HEK293 (cell line): ENCODE measurements at regions not wholly inside any gene's neighbourhood (a gene's known extent, or its start where the extent isn't known, plus 50 kb on each side); places are given as distances from the start of the nearest gene placed in this dataset.

Source experiments
- CTCF ChIA-PET: fragments of 350-600 bp; formaldehyde crosslinking; extraction: SDS; loops from one replicate; lab custom pipeline; 2021; ENCODE audit warnings: antibody characterized with exemption; lab: Yijun Ruan, JAX
- POLR2A ChIA-PET: fragments of 300-600 bp; formaldehyde crosslinking; extraction: SDS; loops from one replicate; lab custom pipeline; 2020; ENCODE audit warnings: antibody characterized with exemption, inconsistent platforms; lab: Yijun Ruan, JAX
- H3K27ac ChIP-seq: fragments of 200-500 bp; sonication (Bioruptor generic); 2 replicates; pipeline ENCODE4 v1.5.1; 2014; ENCODE audit warnings: low read depth, low read length, control low read depth, inconsistent platforms; ENCODE audit errors: extremely low read depth
- H3K36me3 ChIP-seq, 2 experiments: fragments of 200-500 bp in 1 of 2; sonication (Bioruptor generic) in 1 of 2; 1 replicate in 1 of 2; 2 replicates in 1 of 2; pipeline ENCODE4 v1.5.1; 2014 to 2017; ENCODE audit warnings: inconsistent platforms in 2 of 2, low read length in 2 of 2; ENCODE audit not compliant: control insufficient read depth in 2 of 2, insufficient read depth in 1 of 2
- H3K4me1 ChIP-seq: fragments of 200-500 bp; sonication (Bioruptor generic); 2 replicates; pipeline ENCODE4 v1.5.1; 2014; ENCODE audit warnings: mild to moderate bottlenecking, low read length, inconsistent platforms; ENCODE audit not compliant: control insufficient read depth, insufficient read depth
- H3K4me3 ChIP-seq: 2 replicates; pipeline ENCODE4 v1.5.1; 2011; ENCODE audit warnings: low read depth, mild to moderate bottlenecking, control low read depth, low read length, moderate library complexity
- H3K9me3 ChIP-seq: fragments of 200-500 bp; sonication (Bioruptor generic); 2 replicates; pipeline ENCODE4 v1.5.1; 2014; ENCODE audit warnings: low read depth, low read length, inconsistent platforms; ENCODE audit not compliant: control insufficient read depth, insufficient read depth
- GLI4 ChIP-seq: fragments of 450-650 bp; formaldehyde crosslinking; IDR thresholded peaks from 2 replicates; pipeline ENCODE4 v1.5.1; 2016; ENCODE audit warnings: missing biosample characterization, missing genetic modification characterization
- GLIS2 ChIP-seq: fragments of 450-650 bp; formaldehyde crosslinking; IDR thresholded peaks from 2 replicates; pipeline ENCODE4 v1.5.1; 2016; ENCODE audit warnings: missing biosample characterization, missing genetic modification characterization
- KLF1 ChIP-seq: fragments of 450-650 bp; formaldehyde crosslinking; IDR thresholded peaks from 2 replicates; pipeline ENCODE4 v1.5.1; 2016; ENCODE audit warnings: missing biosample characterization, missing genetic modification characterization
- MEIS1 ChIP-seq: sonication (generic); formaldehyde crosslinking; IDR thresholded peaks from 2 replicates; pipeline ENCODE4 v1.8.1; 2022; ENCODE audit warnings: missing genetic modification reagents, mild to moderate bottlenecking, borderline replicate concordance
- SETDB1 ChIP-seq: IDR thresholded peaks from one replicate; pipeline ENCODE4 v1.6.1; 2017; ENCODE audit warnings: mild to moderate bottlenecking, low read length, moderate library complexity, mixed read lengths; ENCODE audit not compliant: insufficient read length
- ZFHX2 ChIP-seq: fragments of 450-650 bp; formaldehyde crosslinking; conservative IDR thresholded peaks from 2 replicates; pipeline ENCODE4 v1.5.1; 2016; ENCODE audit warnings: missing biosample characterization, missing genetic modification characterization
- ZNF223 ChIP-seq: fragments of 450-650 bp; formaldehyde crosslinking; IDR thresholded peaks from 2 replicates; pipeline ENCODE4 v1.5.1; 2016; ENCODE audit warnings: missing biosample characterization, missing genetic modification characterization
- ZNF335 ChIP-seq: fragments of 450-650 bp; formaldehyde crosslinking; conservative IDR thresholded peaks from 2 replicates; pipeline ENCODE4 v1.5.1; 2016; ENCODE audit warnings: missing biosample characterization, missing genetic modification characterization
- ZNF433 ChIP-seq: fragments of 450-650 bp; formaldehyde crosslinking; IDR thresholded peaks from 2 replicates; pipeline ENCODE4 v1.5.1; 2016; ENCODE audit warnings: missing biosample characterization, missing genetic modification characterization, low read depth
- ZNF521 ChIP-seq: fragments of 450-650 bp; formaldehyde crosslinking; IDR thresholded peaks from 2 replicates; pipeline ENCODE4 v1.5.1; 2017; ENCODE audit warnings: missing biosample characterization, mild to moderate bottlenecking, missing genetic modification characterization
- ZNF548 ChIP-seq: fragments of 450-650 bp; formaldehyde crosslinking; IDR thresholded peaks from 2 replicates; pipeline ENCODE4 v1.5.1; 2016; ENCODE audit warnings: missing biosample characterization, missing genetic modification characterization
- ZNF555 ChIP-seq: fragments of 450-650 bp; formaldehyde crosslinking; conservative IDR thresholded peaks from 2 replicates; pipeline ENCODE4 v1.5.1; 2017; ENCODE audit warnings: missing biosample characterization, mild to moderate bottlenecking, missing genetic modification characterization, inconsistent platforms
- ZNF791 ChIP-seq: fragments of 450-650 bp; formaldehyde crosslinking; IDR thresholded peaks from 2 replicates; pipeline ENCODE4 v1.5.1; 2016; ENCODE audit warnings: missing biosample characterization, missing genetic modification characterization
- ZNF837 ChIP-seq: fragments of 450-650 bp; formaldehyde crosslinking; IDR thresholded peaks from 2 replicates; pipeline ENCODE4 v1.5.1; 2016; ENCODE audit warnings: missing biosample characterization, missing genetic modification characterization
- TF ChIP-seq, protein P1 (sequence below): fragments of 450-650 bp; formaldehyde crosslinking; IDR thresholded peaks from 2 replicates; pipeline ENCODE4 v1.5.1; 2016; ENCODE audit warnings: missing biosample characterization, missing genetic modification characterization
- TF ChIP-seq, protein P2 (sequence below): fragments of 450-650 bp; formaldehyde crosslinking; IDR thresholded peaks from 2 replicates; pipeline ENCODE4 v1.5.1; 2016; ENCODE audit warnings: missing biosample characterization, missing genetic modification characterization
- TF ChIP-seq, protein P3 (sequence below): fragments of 450-650 bp; formaldehyde crosslinking; IDR thresholded peaks from 2 replicates; pipeline ENCODE4 v1.5.1; 2016; ENCODE audit warnings: missing biosample characterization, missing genetic modification characterization
- TF ChIP-seq, protein P4 (sequence below): fragments of 450-650 bp; formaldehyde crosslinking; IDR thresholded peaks from 2 replicates; pipeline ENCODE4 v1.5.1; 2016; ENCODE audit warnings: missing biosample characterization, missing genetic modification characterization
- TF ChIP-seq, protein P5 (sequence below): sonication (generic); formaldehyde crosslinking; IDR thresholded peaks from 2 replicates; pipeline ENCODE4 v1.8.1; 2022; ENCODE audit warnings: mild to moderate bottlenecking, moderate library complexity, missing genetic modification reagents
- TF ChIP-seq, protein P6 (sequence below): fragments of 450-650 bp; formaldehyde crosslinking; IDR thresholded peaks from 2 replicates; pipeline ENCODE4 v1.5.1; 2017; ENCODE audit warnings: missing biosample characterization, missing genetic modification characterization

DNA sequence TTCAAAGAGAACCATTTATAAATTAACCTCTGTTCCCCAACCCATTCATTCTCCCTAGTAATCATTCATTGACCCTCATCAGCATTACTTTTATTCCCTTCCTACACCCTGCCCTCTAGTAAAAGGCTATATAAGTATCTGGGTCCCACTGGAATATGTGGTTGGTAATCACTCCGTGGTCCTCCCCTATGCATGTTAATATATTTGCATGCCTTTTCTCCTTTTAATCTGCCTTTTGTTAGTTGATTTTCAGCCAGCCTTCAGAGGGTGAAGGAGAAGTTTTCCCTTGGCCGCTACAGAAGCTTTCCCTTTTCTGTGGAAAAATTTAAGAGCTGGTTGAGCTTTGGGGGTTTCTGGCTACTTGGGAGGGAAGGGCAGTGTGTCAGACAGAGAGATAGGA, 585.6 kb downstream of the UTRN start:
- TF ChIP-seq GLI4 (no peak), ZNF791 (tag by site-specific recombination) (no peak), GLIS2 (no peak), ZNF837 (no peak), ZNF433 (no peak), ZNF521 (no peak), SETDB1 (no peak), ZNF223 (tag by site-specific recombination) (no peak), MEIS1 (CRISPR knock-in tag) (no peak), ZNF555 (tag by site-specific recombination) (no peak), ZNF548 (no peak), ZFHX2 (no peak), KLF1 (tag by site-specific recombination) (no peak), ZNF335 (no peak)
- TF ChIP-seq, protein P1, sequence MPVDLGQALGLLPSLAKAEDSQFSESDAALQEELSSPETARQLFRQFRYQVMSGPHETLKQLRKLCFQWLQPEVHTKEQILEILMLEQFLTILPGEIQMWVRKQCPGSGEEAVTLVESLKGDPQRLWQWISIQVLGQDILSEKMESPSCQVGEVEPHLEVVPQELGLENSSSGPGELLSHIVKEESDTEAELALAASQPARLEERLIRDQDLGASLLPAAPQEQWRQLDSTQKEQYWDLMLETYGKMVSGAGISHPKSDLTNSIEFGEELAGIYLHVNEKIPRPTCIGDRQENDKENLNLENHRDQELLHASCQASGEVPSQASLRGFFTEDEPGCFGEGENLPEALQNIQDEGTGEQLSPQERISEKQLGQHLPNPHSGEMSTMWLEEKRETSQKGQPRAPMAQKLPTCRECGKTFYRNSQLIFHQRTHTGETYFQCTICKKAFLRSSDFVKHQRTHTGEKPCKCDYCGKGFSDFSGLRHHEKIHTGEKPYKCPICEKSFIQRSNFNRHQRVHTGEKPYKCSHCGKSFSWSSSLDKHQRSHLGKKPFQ: no peak
- TF ChIP-seq, protein P2, sequence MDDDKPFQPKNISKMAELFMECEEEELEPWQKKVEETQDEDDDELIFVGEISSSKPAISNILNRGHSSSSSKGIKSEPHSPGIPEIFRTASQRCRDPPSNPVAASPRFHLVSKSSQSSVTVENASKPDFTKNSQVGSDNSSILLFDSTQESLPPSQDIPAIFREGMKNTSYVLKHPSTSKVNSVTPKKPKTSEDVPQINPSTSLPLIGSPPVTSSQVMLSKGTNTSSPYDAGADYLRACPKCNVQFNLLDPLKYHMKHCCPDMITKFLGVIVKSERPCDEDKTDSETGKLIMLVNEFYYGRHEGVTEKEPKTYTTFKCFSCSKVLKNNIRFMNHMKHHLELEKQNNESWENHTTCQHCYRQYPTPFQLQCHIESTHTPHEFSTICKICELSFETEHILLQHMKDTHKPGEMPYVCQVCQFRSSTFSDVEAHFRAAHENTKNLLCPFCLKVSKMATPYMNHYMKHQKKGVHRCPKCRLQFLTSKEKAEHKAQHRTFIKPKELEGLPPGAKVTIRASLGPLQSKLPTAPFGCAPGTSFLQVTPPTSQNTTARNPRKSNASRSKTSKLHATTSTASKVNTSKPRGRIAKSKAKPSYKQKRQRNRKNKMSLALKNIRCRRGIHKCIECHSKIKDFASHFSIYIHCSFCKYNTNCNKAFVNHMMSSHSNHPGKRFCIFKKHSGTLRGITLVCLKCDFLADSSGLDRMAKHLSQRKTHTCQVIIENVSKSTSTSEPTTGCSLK: no peak
- TF ChIP-seq, protein P3, sequence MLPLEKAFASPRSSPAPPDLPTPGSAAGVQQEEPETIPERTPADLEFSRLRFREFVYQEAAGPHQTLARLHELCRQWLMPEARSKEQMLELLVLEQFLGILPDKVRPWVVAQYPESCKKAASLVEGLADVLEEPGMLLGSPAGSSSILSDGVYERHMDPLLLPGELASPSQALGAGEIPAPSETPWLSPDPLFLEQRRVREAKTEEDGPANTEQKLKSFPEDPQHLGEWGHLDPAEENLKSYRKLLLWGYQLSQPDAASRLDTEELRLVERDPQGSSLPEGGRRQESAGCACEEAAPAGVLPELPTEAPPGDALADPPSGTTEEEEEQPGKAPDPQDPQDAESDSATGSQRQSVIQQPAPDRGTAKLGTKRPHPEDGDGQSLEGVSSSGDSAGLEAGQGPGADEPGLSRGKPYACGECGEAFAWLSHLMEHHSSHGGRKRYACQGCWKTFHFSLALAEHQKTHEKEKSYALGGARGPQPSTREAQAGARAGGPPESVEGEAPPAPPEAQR: no peak
- TF ChIP-seq, protein P4, sequence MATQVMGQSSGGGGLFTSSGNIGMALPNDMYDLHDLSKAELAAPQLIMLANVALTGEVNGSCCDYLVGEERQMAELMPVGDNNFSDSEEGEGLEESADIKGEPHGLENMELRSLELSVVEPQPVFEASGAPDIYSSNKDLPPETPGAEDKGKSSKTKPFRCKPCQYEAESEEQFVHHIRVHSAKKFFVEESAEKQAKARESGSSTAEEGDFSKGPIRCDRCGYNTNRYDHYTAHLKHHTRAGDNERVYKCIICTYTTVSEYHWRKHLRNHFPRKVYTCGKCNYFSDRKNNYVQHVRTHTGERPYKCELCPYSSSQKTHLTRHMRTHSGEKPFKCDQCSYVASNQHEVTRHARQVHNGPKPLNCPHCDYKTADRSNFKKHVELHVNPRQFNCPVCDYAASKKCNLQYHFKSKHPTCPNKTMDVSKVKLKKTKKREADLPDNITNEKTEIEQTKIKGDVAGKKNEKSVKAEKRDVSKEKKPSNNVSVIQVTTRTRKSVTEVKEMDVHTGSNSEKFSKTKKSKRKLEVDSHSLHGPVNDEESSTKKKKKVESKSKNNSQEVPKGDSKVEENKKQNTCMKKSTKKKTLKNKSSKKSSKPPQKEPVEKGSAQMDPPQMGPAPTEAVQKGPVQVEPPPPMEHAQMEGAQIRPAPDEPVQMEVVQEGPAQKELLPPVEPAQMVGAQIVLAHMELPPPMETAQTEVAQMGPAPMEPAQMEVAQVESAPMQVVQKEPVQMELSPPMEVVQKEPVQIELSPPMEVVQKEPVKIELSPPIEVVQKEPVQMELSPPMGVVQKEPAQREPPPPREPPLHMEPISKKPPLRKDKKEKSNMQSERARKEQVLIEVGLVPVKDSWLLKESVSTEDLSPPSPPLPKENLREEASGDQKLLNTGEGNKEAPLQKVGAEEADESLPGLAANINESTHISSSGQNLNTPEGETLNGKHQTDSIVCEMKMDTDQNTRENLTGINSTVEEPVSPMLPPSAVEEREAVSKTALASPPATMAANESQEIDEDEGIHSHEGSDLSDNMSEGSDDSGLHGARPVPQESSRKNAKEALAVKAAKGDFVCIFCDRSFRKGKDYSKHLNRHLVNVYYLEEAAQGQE: no peak
- TF ChIP-seq, protein P5, sequence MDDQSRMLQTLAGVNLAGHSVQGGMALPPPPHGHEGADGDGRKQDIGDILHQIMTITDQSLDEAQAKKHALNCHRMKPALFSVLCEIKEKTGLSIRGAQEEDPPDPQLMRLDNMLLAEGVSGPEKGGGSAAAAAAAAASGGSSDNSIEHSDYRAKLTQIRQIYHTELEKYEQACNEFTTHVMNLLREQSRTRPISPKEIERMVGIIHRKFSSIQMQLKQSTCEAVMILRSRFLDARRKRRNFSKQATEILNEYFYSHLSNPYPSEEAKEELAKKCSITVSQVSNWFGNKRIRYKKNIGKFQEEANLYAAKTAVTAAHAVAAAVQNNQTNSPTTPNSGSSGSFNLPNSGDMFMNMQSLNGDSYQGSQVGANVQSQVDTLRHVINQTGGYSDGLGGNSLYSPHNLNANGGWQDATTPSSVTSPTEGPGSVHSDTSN (CRISPR knock-in tag): no peak
- TF ChIP-seq, protein P6, sequence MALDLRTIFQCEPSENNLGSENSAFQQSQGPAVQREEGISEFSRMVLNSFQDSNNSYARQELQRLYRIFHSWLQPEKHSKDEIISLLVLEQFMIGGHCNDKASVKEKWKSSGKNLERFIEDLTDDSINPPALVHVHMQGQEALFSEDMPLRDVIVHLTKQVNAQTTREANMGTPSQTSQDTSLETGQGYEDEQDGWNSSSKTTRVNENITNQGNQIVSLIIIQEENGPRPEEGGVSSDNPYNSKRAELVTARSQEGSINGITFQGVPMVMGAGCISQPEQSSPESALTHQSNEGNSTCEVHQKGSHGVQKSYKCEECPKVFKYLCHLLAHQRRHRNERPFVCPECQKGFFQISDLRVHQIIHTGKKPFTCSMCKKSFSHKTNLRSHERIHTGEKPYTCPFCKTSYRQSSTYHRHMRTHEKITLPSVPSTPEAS (tag by site-specific recombination): no peak
- ChIA-PET CTCF (no interaction called here), POLR2A (no interaction called here)
- Histone ChIP-seq H3K36me3 (no peaks in the 10 kb centered on the region), H3K9me3 (no peaks in the 10 kb centered on the region), H3K27ac (no peak overlapping the region), H3K4me3 (no peak overlapping the region), H3K4me1 (no peaks in the 10 kb centered on the region)
